ENCODE measurements at regions not wholly inside any gene's neighbourhood (a gene's known extent, or its start where the extent isn't known, plus 50 kb on each side); places are given as distances from the start of the nearest gene placed in this dataset.
"Not testable (repeated sequence)": the region's sequence is repeated elsewhere in the genome, so short reads cannot be mapped to it uniquely, and the experiment has no call there.

DNA sequence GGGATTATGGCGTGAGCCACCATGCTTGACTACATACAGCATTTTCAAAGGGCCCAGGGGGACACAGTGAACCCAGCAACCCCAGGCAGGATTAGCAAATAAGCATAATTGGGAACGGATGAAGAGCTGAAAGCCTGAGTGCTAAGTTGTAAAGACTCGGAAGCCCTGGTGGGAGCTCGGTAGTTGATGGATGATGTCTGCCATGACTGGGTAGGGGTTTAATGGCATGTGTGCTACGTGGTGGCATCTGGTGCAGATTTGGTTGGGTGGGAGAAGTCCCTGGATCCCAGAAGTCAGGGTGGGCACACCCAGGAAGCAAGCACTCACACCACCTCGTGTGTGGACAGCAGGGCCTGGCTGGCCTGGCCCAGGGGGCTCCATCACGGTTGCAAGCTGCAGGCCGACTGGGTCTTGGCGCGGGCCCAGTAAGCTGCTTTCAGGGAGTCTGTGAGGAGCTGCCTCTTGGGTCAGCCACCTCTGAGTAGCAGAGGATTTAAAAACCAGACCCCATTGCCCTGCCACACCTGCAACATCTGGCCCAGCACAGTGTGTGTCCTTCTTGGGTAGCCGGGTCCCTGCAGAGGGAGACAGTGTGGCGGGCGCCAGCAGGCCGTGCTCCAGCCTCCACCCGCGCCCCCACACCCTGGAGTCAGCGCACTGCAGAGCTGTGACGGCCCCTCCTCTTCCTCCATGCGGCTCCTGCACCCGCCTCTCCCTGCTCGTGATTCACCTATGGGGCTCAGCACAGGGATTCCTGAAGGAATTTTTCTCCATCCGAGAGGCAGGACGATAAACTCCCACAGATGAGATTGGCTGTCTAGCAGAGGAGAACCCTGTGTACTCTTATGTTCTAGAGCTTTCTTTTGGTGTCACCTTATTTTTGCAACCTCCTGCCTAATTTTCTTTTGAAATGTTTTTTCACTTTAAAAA is 159.2 kb downstream of the LAT start:
- WGBS, 2 donors: 71 to 81% methylated on average over 19 to 20 of the region's 23 CpGs
- not testable (repeated sequence) for H3K4me1 ChIP-seq (ENCODE audit: control insufficient read depth in 2 of 2, insufficient read depth in 2 of 2, low read length in 1 of 2)

DNA sequence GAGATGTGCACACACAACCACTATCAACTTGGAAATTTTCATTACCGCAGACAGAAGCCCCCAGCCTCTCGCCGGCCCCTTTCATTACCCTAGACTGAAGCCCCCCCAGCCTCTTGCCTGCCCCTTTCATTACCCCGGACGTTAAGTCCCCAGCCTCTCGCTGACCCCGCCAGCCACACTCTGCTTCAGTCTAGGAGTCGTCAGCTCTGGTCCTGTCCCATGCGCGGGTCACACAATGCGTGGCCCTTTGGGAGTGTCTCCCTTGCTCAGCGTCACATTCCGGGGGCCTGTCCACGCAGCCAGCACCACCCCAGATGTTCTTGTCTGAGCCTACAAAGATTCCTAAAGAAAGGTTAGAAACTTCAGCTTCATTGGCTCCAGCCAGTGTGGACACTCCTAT is 157.7 kb downstream of the LAT start:
- not testable (repeated sequence) for H3K36me3 ChIP-seq (ENCODE audit: control insufficient read depth in 2 of 2, insufficient read depth in 2 of 2, low read length in 1 of 2); H3K4me3 ChIP-seq (ENCODE audit: low read depth in 1 of 2, low read length in 2 of 2); H3K4me1 ChIP-seq (ENCODE audit: control insufficient read depth in 2 of 2, insufficient read depth in 2 of 2, low read length in 1 of 2); H3K27me3 ChIP-seq (ENCODE audit: control insufficient read depth in 1 of 2, insufficient read depth in 2 of 2, low read length in 2 of 2); H3K27ac ChIP-seq (ENCODE audit: low read depth in 2 of 2, low read length in 1 of 2); H3K9me3 ChIP-seq (ENCODE audit: control insufficient read depth in 2 of 2, insufficient read depth in 1 of 2, low read depth in 1 of 2, low read length in 1 of 2)
- 87 to 88% methylated on average over 14 of the region's 14 CpGs for WGBS, 2 donors

More for the DNA sequence above, 159.2 kb downstream of the LAT start:
- H3K9me3 ChIP-seq (ENCODE audit: control insufficient read depth in 2 of 2, insufficient read depth in 1 of 2, low read depth in 1 of 2, low read length in 1 of 2); H3K27me3 ChIP-seq (ENCODE audit: control insufficient read depth in 1 of 2, insufficient read depth in 2 of 2, low read length in 2 of 2); H3K27ac ChIP-seq (ENCODE audit: low read depth in 2 of 2, low read length in 1 of 2); H3K36me3 ChIP-seq (ENCODE audit: control insufficient read depth in 2 of 2, insufficient read depth in 2 of 2, low read length in 1 of 2); H3K4me3 ChIP-seq (ENCODE audit: low read depth in 1 of 2, low read length in 2 of 2): not testable (repeated sequence)

DNA sequence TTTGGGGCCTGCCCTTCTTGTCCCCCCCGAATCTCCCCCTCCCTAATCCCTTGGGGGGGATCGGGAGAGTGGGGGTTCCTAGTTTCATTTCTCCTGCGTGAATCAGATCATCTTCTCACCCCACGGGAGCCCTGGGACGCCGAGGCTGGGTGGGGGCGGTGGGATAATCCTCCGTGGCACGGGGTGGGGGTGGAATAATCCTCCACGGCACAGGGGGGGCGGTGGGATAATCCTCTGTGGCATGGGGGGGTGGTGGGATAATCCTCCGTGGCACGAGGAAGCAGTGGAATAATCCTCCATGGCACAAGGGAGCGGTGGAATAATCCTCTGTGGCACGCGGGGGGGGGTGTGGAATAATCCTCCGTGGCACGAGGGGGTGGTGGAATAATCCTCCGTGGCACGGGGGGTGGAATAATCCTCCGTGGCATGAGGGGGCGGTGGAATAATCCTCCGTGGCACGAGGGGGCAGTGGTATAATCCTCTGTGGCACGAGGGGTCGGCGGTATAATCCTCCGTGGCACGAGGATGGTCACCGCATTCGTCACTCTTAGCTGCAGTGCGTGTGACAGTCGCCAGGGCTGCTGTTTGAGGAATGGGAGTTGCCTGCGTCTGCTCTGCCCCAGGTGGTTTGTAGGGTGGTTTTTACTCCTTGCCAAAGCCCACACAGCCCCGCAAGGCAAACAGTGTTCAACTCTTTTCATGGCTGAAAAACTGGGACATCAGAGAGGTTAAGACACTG is 156.9 kb downstream of the LAT start:
- Histone ChIP-seq H3K27me3 (ENCODE audit: control insufficient read depth in 1 of 2, insufficient read depth in 2 of 2, low read length in 2 of 2) (no peaks in the 10 kb centered on the region), H3K4me3 (ENCODE audit: low read depth in 1 of 2, low read length in 2 of 2) (no peak overlapping the region)
- 72 to 80% methylated on average over 35 of the region's 35 CpGs for WGBS, 2 donors

DNA sequence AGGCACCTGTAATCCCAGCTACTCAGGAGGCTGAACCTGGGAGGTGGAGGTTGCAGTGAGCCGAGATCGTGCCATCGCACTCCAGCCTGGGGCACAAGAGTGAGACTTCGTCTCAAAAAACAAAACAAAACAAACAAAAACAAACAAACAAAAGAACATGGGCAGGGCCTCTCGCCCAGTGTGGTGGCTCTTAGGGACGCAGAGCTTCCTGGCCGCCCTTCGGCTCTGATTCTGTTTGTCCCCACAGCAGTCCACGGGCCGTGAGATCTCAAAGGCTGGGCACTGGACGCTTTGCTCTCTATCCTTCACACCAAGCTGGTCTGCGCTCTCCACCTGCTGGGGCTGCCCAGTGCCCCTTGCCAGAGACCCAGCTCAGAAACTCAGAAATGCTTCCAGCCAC is 156.3 kb downstream of the LAT start:
- 85 to 92% methylated on average over 12 of the region's 12 CpGs for WGBS, 2 donors
- H3K27ac ChIP-seq (ENCODE audit: low read depth in 2 of 2, low read length in 1 of 2); H3K27me3 ChIP-seq (ENCODE audit: control insufficient read depth in 1 of 2, insufficient read depth in 2 of 2, low read length in 2 of 2); H3K4me3 ChIP-seq (ENCODE audit: low read depth in 1 of 2, low read length in 2 of 2); H3K4me1 ChIP-seq (ENCODE audit: control insufficient read depth in 2 of 2, insufficient read depth in 2 of 2, low read length in 1 of 2); H3K9me3 ChIP-seq (ENCODE audit: control insufficient read depth in 2 of 2, insufficient read depth in 1 of 2, low read depth in 1 of 2, low read length in 1 of 2); H3K36me3 ChIP-seq (ENCODE audit: control insufficient read depth in 2 of 2, insufficient read depth in 2 of 2, low read length in 1 of 2): not testable (repeated sequence)

More for the DNA sequence above, 156.9 kb downstream of the LAT start:
- no peaks in the 10 kb centered on the region for H3K36me3 ChIP-seq (ENCODE audit: control insufficient read depth in 2 of 2, insufficient read depth in 2 of 2, low read length in 1 of 2)
- no peaks in the 10 kb centered on the region for H3K4me1 ChIP-seq (ENCODE audit: control insufficient read depth in 2 of 2, insufficient read depth in 2 of 2, low read length in 1 of 2)
- no peak overlapping the region for H3K27ac ChIP-seq (ENCODE audit: low read depth in 2 of 2, low read length in 1 of 2)
- no peaks in the 10 kb centered on the region for H3K9me3 ChIP-seq (ENCODE audit: control insufficient read depth in 2 of 2, insufficient read depth in 1 of 2, low read depth in 1 of 2, low read length in 1 of 2)

DNA sequence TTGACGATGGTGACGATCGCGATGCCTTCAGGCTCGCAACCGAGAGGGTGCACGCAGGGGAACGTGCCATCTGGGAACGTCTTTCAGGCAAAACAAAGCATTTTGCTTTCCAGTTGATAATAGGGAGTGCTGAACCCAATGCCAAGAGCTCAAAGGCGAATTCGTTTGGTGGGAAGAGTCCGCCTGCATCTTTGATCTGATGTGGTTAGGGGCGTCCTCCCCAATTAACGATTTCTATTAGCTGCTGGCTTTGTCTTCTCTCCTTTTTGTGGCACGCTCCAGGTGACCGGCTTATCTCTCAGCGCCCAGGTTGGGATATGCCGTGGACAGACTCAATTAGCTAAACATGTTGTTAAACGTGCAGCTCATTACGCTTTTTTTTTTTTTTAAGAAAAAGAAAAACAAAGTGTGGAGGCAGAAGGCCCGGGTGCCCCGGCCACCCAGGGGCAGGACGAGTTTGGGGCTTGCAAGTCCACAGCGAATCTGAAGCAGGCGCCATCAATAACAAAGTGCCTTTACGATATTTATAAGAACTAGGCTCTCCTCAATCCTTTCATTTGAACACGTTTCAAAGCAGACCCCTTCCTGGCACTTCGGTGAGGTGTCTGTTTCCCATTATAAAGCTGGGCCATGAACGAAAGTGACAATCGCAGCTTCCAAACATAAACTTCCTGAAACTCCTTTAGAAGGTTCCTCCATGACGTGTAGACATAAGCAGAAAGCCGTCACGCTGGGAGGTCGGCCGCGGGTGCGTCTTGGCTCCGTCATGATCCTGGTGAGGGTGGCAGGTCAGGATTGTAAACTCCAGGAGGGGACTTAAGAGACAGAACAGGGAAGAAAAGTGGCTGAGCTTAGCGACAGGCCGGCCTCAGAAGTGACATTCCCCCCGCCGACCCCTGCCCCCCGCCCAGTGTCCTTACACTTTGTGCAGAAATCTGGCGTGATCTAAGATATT is 155.3 kb downstream of the LAT start:
- not testable (repeated sequence) for H3K4me3 ChIP-seq (ENCODE audit: low read depth in 1 of 2, low read length in 2 of 2); H3K36me3 ChIP-seq (ENCODE audit: control insufficient read depth in 2 of 2, insufficient read depth in 2 of 2, low read length in 1 of 2)

DNA sequence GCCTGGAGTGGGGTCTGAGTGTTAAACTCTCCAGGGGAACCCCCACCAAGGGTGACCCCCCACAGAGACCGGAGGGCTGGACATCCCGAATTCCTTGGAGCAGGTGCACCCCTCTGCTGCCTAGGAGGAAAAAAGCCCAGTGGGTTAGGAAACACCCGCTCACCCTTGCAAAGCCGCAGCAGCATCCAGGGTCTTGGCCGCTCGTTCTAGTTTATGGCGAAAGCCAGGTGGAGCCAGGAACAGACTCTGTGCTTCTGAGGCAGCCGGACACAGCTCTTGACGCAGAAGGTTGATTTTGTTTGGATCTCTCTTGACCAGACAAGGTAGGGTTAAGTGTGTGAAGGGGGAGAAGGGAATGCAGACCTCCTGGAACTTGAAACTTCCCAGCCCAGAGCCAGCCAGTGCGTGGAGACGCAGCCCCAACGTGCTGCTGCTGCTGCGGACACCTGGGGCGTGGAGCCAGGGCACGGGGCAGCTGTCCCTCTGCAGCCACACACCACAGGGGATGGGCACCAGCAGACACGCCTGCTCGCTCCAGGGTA is 154.5 kb downstream of the LAT start:
- H3K36me3 ChIP-seq (ENCODE audit: control insufficient read depth in 2 of 2, insufficient read depth in 2 of 2, low read length in 1 of 2): no peaks in the 10 kb centered on the region
- 56 to 71% methylated on average over 17 of the region's 17 CpGs for WGBS, 2 donors
- no peak overlapping the region for H3K4me3 ChIP-seq (ENCODE audit: low read depth in 1 of 2, low read length in 2 of 2)

More for the DNA sequence above, 155.3 kb downstream of the LAT start:
- H3K27ac ChIP-seq (ENCODE audit: low read depth in 2 of 2, low read length in 1 of 2); H3K27me3 ChIP-seq (ENCODE audit: control insufficient read depth in 1 of 2, insufficient read depth in 2 of 2, low read length in 2 of 2); H3K9me3 ChIP-seq (ENCODE audit: control insufficient read depth in 2 of 2, insufficient read depth in 1 of 2, low read depth in 1 of 2, low read length in 1 of 2); H3K4me1 ChIP-seq (ENCODE audit: control insufficient read depth in 2 of 2, insufficient read depth in 2 of 2, low read length in 1 of 2): not testable (repeated sequence)
- WGBS, 2 donors: 79 to 82% methylated on average over 44 of the region's 44 CpGs

DNA sequence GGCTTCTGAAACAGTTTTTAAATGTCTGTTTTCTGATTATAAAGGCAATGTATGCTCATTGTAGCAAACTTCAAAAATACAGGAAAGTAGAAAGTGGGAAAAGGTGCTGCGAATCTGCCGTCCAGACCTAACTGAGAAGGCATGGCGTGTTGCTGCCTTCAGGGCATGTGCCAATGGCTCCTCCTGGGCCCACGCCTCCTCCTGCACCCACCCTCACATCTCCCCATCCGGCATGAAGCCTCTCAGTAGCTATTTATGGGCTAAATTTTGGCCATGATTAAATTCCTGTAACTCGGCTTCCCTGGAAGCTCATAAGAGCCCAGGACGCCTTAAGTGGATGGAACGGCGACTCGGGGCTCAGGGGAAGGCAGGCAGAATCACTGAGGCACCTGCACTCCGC is 153.8 kb downstream of the LAT start:
- not testable (repeated sequence) for H3K27me3 ChIP-seq (ENCODE audit: control insufficient read depth in 1 of 2, insufficient read depth in 2 of 2, low read length in 2 of 2); H3K4me1 ChIP-seq (ENCODE audit: control insufficient read depth in 2 of 2, insufficient read depth in 2 of 2, low read length in 1 of 2); H3K36me3 ChIP-seq (ENCODE audit: control insufficient read depth in 2 of 2, insufficient read depth in 2 of 2, low read length in 1 of 2); H3K9me3 ChIP-seq (ENCODE audit: control insufficient read depth in 2 of 2, insufficient read depth in 1 of 2, low read depth in 1 of 2, low read length in 1 of 2); H3K27ac ChIP-seq (ENCODE audit: low read depth in 2 of 2, low read length in 1 of 2); H3K4me3 ChIP-seq (ENCODE audit: low read depth in 1 of 2, low read length in 2 of 2)
- WGBS, 2 donors: 81 to 83% methylated on average over 11 of the region's 11 CpGs

More for the DNA sequence above, 154.5 kb downstream of the LAT start:
- Histone ChIP-seq H3K9me3 (ENCODE audit: control insufficient read depth in 2 of 2, insufficient read depth in 1 of 2, low read depth in 1 of 2, low read length in 1 of 2) (no peaks in the 10 kb centered on the region), H3K4me1 (ENCODE audit: control insufficient read depth in 2 of 2, insufficient read depth in 2 of 2, low read length in 1 of 2) (no peaks in the 10 kb centered on the region), H3K27me3 (ENCODE audit: control insufficient read depth in 1 of 2, insufficient read depth in 2 of 2, low read length in 2 of 2) (no peaks in the 10 kb centered on the region), H3K27ac (ENCODE audit: low read depth in 2 of 2, low read length in 1 of 2) (no peak overlapping the region)

DNA sequence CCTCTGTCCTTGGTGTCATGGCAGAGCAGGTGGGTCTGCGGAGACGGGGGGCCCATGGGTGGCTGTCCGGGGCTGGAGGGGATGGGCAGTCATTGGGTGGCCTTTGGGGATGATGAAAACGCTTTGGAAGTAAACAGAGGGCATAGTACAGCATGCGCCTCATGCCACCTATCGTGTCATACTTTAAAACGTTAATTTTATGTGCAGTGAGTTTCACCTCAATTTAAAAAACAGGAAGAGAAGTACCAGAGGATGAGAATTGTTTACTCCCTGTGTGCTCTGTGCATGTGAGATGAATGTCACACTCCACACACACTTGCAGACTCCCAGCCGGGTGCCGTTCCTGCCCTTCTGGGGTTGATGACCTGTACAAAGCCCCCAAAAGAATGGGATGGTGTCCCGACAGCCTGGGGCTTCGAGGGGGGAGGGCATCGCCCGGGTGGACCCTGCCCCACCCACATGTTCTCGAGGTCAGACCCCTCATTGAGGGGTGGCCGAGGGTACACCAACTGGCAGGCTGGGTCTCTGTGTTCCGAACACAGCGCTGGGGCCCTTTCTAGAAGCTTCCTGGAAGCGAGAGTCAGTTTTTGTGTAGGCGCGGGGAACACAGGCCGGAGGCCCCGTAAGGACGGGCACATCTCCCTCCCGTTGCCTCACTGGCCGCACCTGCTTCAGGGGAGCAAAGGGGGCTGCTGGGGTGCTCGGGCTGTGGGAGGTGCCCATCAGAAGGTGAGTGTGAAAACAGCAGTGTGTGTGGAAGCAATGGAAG is 153.2 kb downstream of the LAT start:
- not testable (repeated sequence) for H3K27ac ChIP-seq (ENCODE audit: low read depth in 2 of 2, low read length in 1 of 2); H3K4me1 ChIP-seq (ENCODE audit: control insufficient read depth in 2 of 2, insufficient read depth in 2 of 2, low read length in 1 of 2); H3K36me3 ChIP-seq (ENCODE audit: control insufficient read depth in 2 of 2, insufficient read depth in 2 of 2, low read length in 1 of 2); H3K4me3 ChIP-seq (ENCODE audit: low read depth in 1 of 2, low read length in 2 of 2); H3K27me3 ChIP-seq (ENCODE audit: control insufficient read depth in 1 of 2, insufficient read depth in 2 of 2, low read length in 2 of 2); H3K9me3 ChIP-seq (ENCODE audit: control insufficient read depth in 2 of 2, insufficient read depth in 1 of 2, low read depth in 1 of 2, low read length in 1 of 2)
- 81 to 87% methylated on average over 26 of the region's 26 CpGs for WGBS, 2 donors

Data from esophagus (tissue), 2 donors.